ENCODE measurements at regions not wholly inside any gene's neighbourhood (a gene's known extent, or its start where the extent isn't known, plus 50 kb on each side); places are given as distances from the start of the nearest gene placed in this dataset.

DNA sequence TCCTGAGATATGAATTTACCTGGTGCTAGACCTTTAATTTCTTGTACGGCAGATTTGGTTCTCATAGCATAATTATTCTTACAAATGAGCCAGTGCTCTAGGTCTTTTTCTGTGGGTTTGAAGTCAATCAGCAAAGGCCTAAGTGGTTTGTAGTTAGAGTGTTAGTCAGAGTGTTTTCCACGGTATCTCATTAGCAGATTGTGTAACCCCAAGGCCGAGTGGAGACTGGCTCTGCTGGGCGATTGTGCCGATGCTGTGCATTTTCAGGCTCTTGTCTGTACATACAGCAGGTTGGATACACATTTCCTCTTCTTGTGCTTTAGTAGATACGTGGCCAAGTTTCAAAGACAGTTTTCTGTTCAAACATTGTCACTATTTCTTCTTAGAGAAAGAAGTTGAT lies 78.6 kb upstream of the CA10 start:
- H3K27ac ChIP-seq: no peak overlapping the region
- H3K36me3 ChIP-seq: no peaks in the 10 kb centered on the region
- intact Hi-C loops (cut with DNase I): no loop called here
- H3K27me3 ChIP-seq: no peaks in the 10 kb centered on the region
- H3K9me3 ChIP-seq: no peaks in the 10 kb centered on the region
- no peak for DNase-seq (ENCODE audit: extremely low spot score in 2 of 2)
- H3K4me1 ChIP-seq: no peaks in the 10 kb centered on the region
- no peak overlapping the region for H3K4me3 ChIP-seq
- TF ChIP-seq POLR2AphosphoS5 (IDR thresholded peaks at IDR 0.05; ENCODE audit: insufficient read depth in 1 of 2, low read depth in 1 of 2) (no peak), POLR2A (IDR thresholded peaks at IDR 0.05) (no peak)
- TF ChIP-seq, protein P1, sequence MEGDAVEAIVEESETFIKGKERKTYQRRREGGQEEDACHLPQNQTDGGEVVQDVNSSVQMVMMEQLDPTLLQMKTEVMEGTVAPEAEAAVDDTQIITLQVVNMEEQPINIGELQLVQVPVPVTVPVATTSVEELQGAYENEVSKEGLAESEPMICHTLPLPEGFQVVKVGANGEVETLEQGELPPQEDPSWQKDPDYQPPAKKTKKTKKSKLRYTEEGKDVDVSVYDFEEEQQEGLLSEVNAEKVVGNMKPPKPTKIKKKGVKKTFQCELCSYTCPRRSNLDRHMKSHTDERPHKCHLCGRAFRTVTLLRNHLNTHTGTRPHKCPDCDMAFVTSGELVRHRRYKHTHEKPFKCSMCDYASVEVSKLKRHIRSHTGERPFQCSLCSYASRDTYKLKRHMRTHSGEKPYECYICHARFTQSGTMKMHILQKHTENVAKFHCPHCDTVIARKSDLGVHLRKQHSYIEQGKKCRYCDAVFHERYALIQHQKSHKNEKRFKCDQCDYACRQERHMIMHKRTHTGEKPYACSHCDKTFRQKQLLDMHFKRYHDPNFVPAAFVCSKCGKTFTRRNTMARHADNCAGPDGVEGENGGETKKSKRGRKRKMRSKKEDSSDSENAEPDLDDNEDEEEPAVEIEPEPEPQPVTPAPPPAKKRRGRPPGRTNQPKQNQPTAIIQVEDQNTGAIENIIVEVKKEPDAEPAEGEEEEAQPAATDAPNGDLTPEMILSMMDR (IDR thresholded peaks at IDR 0.05): no peak

DNA sequence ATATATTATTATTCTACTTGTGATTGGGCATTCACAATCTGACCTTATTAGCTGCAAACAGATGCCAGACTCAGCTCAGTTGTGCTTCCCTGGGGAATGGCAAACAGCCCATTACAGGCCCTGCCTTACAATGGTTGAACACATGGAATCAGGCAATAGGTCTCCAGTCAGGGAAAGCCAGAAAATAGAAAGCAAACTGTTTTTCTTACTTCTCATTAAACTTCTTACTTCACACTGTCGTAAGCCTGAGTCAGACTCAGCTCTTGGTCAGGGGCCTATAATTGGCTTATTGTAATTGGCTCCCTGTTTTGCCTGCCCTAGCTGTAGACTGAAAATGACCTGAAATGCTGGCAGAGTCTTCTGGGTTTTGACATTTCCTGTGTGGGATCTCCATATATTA lies 77.0 kb upstream of the CA10 start:
- DNase-seq (ENCODE audit: extremely low spot score in 2 of 2): no peak
- H3K4me3 ChIP-seq: no peak overlapping the region
- H3K27me3 ChIP-seq: no peaks in the 10 kb centered on the region
- no peaks in the 10 kb centered on the region for H3K9me3 ChIP-seq
- no peak for TF ChIP-seq POLR2A (IDR thresholded peaks at IDR 0.05)
- TF ChIP-seq, protein P1 (IDR thresholded peaks at IDR 0.05): no peak
- TF ChIP-seq POLR2AphosphoS5 (IDR thresholded peaks at IDR 0.05; ENCODE audit: insufficient read depth in 1 of 2, low read depth in 1 of 2): no peak
- H3K36me3 ChIP-seq: no peaks in the 10 kb centered on the region
- H3K27ac ChIP-seq: no peak overlapping the region
- no peaks in the 10 kb centered on the region for H3K4me1 ChIP-seq
- intact Hi-C loops (cut with DNase I): no loop called here

DNA sequence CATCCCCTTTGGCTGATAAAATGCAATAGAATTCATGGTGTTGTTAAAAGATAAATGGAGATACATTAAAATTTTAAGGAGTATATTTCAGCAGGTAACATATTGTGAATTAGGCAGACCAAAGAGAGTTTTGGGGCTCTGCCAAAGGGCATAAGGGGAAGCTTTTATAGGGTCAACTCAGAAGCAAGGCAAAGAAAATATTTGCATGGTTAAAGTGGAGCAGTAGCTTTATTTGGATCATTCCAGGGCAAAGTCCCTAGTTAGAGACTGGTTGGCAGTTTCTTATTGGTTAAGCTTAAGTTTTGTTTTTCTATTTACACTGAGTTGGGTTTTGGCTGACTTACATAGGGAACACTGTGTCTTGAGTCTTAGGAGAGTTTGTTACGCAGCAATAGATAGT lies 75.1 kb upstream of the CA10 start:
- Histone ChIP-seq H3K27ac (no peak overlapping the region), H3K4me3 (no peak overlapping the region), H3K36me3 (no peaks in the 10 kb centered on the region), H3K4me1 (no peaks in the 10 kb centered on the region), H3K9me3 (no peaks in the 10 kb centered on the region), H3K27me3 (no peaks in the 10 kb centered on the region)
- DNase-seq (ENCODE audit: extremely low spot score in 2 of 2): no peak
- intact Hi-C loops (cut with DNase I): no loop called here
- TF ChIP-seq, protein P1 (IDR thresholded peaks at IDR 0.05): no peak
- TF ChIP-seq POLR2A (IDR thresholded peaks at IDR 0.05) (no peak), POLR2AphosphoS5 (IDR thresholded peaks at IDR 0.05; ENCODE audit: insufficient read depth in 1 of 2, low read depth in 1 of 2) (no peak)

DNA sequence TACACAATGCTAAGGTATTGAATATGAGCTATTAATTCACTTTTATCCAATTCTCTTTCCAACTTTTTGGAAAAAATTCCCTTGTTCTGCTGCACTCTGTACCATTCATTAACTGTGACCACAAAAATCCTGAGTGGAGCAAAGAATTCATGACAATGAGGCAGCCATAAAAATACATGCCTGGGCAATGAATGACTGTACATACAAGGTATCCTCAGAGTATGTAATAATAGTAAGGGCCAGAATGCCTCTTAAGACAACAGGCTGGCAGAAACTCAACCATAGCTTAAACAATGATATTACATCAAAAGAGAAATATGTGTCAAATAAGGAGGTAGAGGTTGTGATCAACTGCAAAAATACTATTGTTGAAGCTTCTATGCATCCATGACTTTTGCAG lies 74.7 kb upstream of the CA10 start:
- no peaks in the 10 kb centered on the region for H3K27me3 ChIP-seq
- no peak overlapping the region for H3K27ac ChIP-seq
- no peaks in the 10 kb centered on the region for H3K36me3 ChIP-seq
- H3K4me3 ChIP-seq: no peak overlapping the region
- no peaks in the 10 kb centered on the region for H3K9me3 ChIP-seq
- no peaks in the 10 kb centered on the region for H3K4me1 ChIP-seq
- DNase-seq (ENCODE audit: extremely low spot score in 2 of 2): no peak
- intact Hi-C loops (cut with DNase I): no loop called here
- TF ChIP-seq, protein P1 (IDR thresholded peaks at IDR 0.05): no peak
- TF ChIP-seq POLR2AphosphoS5 (IDR thresholded peaks at IDR 0.05; ENCODE audit: insufficient read depth in 1 of 2, low read depth in 1 of 2) (no peak), POLR2A (IDR thresholded peaks at IDR 0.05) (no peak)

DNA sequence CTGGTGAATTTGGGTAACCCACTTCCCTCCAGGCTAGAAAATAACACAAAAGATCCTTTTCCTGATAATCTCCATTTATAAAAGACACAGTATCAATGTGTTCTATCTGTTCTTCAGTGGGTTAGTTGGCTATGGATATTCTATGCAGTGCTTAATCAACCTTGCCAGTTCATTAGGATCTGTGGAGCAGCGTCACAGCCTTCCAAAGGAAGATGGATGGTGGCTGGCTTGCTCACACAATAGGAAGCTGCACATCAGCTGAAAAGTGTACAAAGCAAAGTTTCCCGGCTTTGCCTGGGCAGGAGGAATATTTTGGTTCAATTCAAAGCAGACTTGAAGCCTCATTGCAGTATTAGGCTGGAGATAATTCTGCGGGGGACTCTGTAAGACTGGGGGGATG lies 70.3 kb upstream of the CA10 start:
- intact Hi-C loops (cut with DNase I): no loop called here
- Histone ChIP-seq H3K27me3 (no peaks in the 10 kb centered on the region), H3K36me3 (no peaks in the 10 kb centered on the region), H3K4me3 (no peak overlapping the region), H3K4me1 (no peaks in the 10 kb centered on the region), H3K9me3 (no peaks in the 10 kb centered on the region), H3K27ac (no peak overlapping the region)
- no peak for TF ChIP-seq POLR2AphosphoS5 (IDR thresholded peaks at IDR 0.05; ENCODE audit: insufficient read depth in 1 of 2, low read depth in 1 of 2)
- TF ChIP-seq, protein P1 (IDR thresholded peaks at IDR 0.05): no peak
- TF ChIP-seq POLR2A (IDR thresholded peaks at IDR 0.05): no peak
- DNase-seq (ENCODE audit: extremely low spot score in 2 of 2): no peak

Data from vagina (tissue), 2 donors.